Vagina (tissue), 2 donors: ENCODE measurements at regions not wholly inside any gene's neighbourhood (a gene's known extent, or its start where the extent isn't known, plus 50 kb on each side); places are given as distances from the start of the nearest gene placed in this dataset.

ENCODE experiments used
- DNase-seq, 2 donors: peaks; one replicate each; pipeline ENCODE4 v3.0.0-alpha.2; 2017; ENCODE audit errors: extremely low spot score in 2 of 2
- H3K27ac ChIP-seq: fragments of 200-600 bp; sonication (generic); one replicate; pipeline ENCODE4 v1.5.1; 2019
- H3K27me3 ChIP-seq: fragments of 200-600 bp; sonication (generic); one replicate; pipeline ENCODE4 v1.5.1; 2019
- H3K36me3 ChIP-seq, 2 donors: fragments of 200-600 bp; sonication (generic); one replicate each; pipeline ENCODE4 v1.5.1; 2017 to 2019
- H3K4me1 ChIP-seq: fragments of 200-600 bp; sonication (generic); one replicate; pipeline ENCODE4 v1.5.1; 2019
- H3K4me3 ChIP-seq, 2 donors: fragments of 200-600 bp; sonication (generic); 1 replicate in 1 of 2; 2 replicates in 1 of 2; pipeline ENCODE4 v1.5.1; 2016 to 2019
- H3K9me3 ChIP-seq: fragments of 200-600 bp; sonication (generic); one replicate; pipeline ENCODE4 v1.5.1; 2019
- POLR2A ChIP-seq, 2 donors: fragments of 450-650 bp; IDR thresholded peaks; one replicate each; pipeline ENCODE4 v1.6.1; 2017; ENCODE audit warnings: antibody characterized with exemption in 2 of 2, mild to moderate bottlenecking in 2 of 2, moderate library complexity in 2 of 2
- POLR2AphosphoS5 ChIP-seq, 2 donors: sonication (generic); formaldehyde crosslinking; IDR thresholded peaks; one replicate each; pipeline ENCODE4 v1.9.0; 2017; ENCODE audit warnings: antibody characterized with exemption in 2 of 2, mild to moderate bottlenecking in 2 of 2, low read depth in 1 of 2; ENCODE audit not compliant: insufficient read depth in 1 of 2
- intact Hi-C: fragments of 100-400 bp; cut with DNase I; formaldehyde crosslinking; loops from one replicate; pipeline ENCODE4 v1.15.1; 2023
- TF ChIP-seq, protein P1 (sequence below), 3 experiments: fragments of 450-650 bp in 2 of 3; fragments of 200-600 bp in 1 of 3; sonication (generic) in 1 of 3; IDR thresholded peaks; one replicate each; pipeline ENCODE4 v1.5.1; 2017 to 2019; ENCODE audit warnings: antibody characterized with exemption in 3 of 3, mild to moderate bottlenecking in 2 of 3, moderate library complexity in 2 of 3

DNA sequence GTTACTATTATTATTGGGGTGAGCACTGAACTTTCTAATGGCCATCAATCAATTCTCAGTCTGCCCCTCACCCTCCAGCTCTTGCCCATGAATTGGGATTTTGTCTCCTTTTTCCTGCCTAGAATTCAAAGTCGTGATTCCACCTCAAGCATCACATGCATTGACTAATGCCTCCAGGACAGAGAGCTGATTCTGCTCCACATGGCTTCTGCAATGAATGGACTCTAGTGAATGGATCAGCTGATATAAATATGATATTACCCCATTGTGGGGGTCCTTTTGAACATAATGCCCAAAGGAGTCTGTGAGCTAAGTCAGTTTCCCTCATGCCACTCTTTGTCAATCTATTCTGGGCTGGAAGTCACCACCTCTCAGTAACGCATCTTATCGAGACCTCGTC, 126.4 kb downstream of the OPN5 start:
- intact Hi-C loops: no loop called here
- TF ChIP-seq, protein P1, sequence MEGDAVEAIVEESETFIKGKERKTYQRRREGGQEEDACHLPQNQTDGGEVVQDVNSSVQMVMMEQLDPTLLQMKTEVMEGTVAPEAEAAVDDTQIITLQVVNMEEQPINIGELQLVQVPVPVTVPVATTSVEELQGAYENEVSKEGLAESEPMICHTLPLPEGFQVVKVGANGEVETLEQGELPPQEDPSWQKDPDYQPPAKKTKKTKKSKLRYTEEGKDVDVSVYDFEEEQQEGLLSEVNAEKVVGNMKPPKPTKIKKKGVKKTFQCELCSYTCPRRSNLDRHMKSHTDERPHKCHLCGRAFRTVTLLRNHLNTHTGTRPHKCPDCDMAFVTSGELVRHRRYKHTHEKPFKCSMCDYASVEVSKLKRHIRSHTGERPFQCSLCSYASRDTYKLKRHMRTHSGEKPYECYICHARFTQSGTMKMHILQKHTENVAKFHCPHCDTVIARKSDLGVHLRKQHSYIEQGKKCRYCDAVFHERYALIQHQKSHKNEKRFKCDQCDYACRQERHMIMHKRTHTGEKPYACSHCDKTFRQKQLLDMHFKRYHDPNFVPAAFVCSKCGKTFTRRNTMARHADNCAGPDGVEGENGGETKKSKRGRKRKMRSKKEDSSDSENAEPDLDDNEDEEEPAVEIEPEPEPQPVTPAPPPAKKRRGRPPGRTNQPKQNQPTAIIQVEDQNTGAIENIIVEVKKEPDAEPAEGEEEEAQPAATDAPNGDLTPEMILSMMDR (IDR thresholded peaks at IDR 0.05): no peak
- TF ChIP-seq POLR2AphosphoS5 (IDR thresholded peaks at IDR 0.05; ENCODE audit: insufficient read depth in 1 of 2, low read depth in 1 of 2) (no peak), POLR2A (IDR thresholded peaks at IDR 0.05) (no peak)
- no peaks in the 10 kb centered on the region for H3K27me3 ChIP-seq

DNA sequence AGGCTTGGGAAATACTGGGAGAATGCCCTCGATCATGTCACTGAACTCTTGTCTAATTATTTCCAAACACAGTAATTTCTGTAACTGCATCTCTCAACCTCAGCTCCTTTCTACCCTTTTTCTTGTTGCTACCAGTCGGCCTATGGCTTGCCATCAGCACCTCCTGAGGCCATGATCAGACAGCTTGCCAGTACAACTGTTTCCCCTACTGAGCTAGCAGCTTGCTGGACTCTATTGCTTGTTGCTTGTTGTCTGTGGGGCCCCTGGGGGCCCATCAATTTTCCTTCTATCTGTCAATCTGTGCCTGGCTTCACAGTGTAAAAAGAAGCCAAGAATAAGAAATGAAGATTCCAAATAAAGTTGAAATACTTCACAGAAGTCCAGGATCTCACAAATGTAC, 123.9 kb downstream of the OPN5 start:
- H3K36me3 ChIP-seq: no peaks in the 10 kb centered on the region
- DNase-seq: no peak
- no peak overlapping the region for H3K27ac ChIP-seq
- H3K4me1 ChIP-seq: no peaks in the 10 kb centered on the region
- TF ChIP-seq, protein P1 (IDR thresholded peaks at IDR 0.05): no peak
- TF ChIP-seq POLR2A (IDR thresholded peaks at IDR 0.05) (no peak), POLR2AphosphoS5 (IDR thresholded peaks at IDR 0.05; ENCODE audit: insufficient read depth in 1 of 2, low read depth in 1 of 2) (no peak)
- H3K4me3 ChIP-seq: no peak overlapping the region
- intact Hi-C loops: no loop called here
- no peaks in the 10 kb centered on the region for H3K27me3 ChIP-seq
- H3K9me3 ChIP-seq: no peaks in the 10 kb centered on the region

More for the DNA sequence above, 126.4 kb downstream of the OPN5 start:
- no peak overlapping the region for H3K27ac ChIP-seq
- no peaks in the 10 kb centered on the region for H3K9me3 ChIP-seq
- H3K4me3 ChIP-seq: no peak overlapping the region
- no peaks in the 10 kb centered on the region for H3K4me1 ChIP-seq
- no peaks in the 10 kb centered on the region for H3K36me3 ChIP-seq
- DNase-seq: no peak

DNA sequence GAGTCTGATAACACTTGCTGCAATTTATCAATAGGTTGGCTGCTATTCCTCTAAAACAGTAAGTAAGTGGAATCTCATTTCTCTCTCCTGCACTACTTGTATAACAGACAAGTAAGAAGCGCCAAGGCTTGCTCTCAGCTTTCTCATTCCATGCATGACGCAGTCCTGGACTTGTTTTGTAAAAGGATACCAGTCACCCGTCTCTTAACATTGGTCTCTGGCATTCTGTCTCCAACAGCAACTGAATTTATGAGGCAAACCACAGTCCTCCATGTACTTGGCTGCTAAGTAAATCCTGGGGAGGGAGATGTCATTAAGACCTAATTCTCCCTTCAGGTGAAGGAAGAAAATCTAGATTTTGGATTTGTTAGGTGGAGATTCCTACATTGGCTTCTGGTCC, 115.4 kb downstream of the OPN5 start:
- H3K4me1 ChIP-seq: no peaks in the 10 kb centered on the region
- TF ChIP-seq, protein P1 (IDR thresholded peaks at IDR 0.05): no peak
- TF ChIP-seq POLR2AphosphoS5 (IDR thresholded peaks at IDR 0.05; ENCODE audit: insufficient read depth in 1 of 2, low read depth in 1 of 2) (no peak), POLR2A (IDR thresholded peaks at IDR 0.05) (no peak)
- no peak for DNase-seq

DNA sequence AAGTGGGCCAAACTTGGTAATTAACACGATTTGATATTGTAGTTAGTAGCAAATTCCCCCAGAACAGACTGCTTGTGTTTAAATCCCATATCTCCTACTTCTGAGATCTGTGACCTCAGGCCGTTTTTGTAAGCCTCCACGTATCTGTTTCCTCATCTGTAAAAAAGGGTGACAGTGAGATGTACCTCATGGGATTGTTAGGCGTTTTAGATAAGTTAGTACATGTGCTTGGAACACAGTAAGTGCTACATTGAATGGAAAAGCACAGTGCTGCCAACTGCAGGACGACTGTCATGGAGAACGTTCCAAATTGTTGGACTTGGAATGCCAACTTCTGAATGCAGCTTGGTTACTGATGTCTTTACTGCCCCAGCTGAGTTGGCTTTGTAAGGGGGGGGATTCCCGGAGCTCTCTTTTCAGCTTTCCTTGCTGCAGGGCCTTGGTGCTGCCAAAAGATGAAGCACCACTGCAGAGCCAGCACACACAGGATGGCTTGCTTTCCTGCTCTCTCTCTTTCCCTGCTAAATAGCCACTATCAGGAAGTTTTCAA, 108.6 kb downstream of the OPN5 start:
- Histone ChIP-seq H3K9me3 (no peaks in the 10 kb centered on the region), H3K27ac (no peak overlapping the region), H3K27me3 (no peaks in the 10 kb centered on the region), H3K36me3 (no peaks in the 10 kb centered on the region), H3K4me3 (no peak overlapping the region), H3K4me1 (no peaks in the 10 kb centered on the region)
- intact Hi-C loops: no loop called here
- TF ChIP-seq, protein P1 (IDR thresholded peaks at IDR 0.05): no peak
- no peak for TF ChIP-seq POLR2A (IDR thresholded peaks at IDR 0.05)
- no peak for TF ChIP-seq POLR2AphosphoS5 (IDR thresholded peaks at IDR 0.05; ENCODE audit: insufficient read depth in 1 of 2, low read depth in 1 of 2)
- no peak for DNase-seq

More for the DNA sequence above, 115.4 kb downstream of the OPN5 start:
- H3K36me3 ChIP-seq: no peaks in the 10 kb centered on the region
- H3K27ac ChIP-seq: no peak overlapping the region
- H3K9me3 ChIP-seq: no peaks in the 10 kb centered on the region
- intact Hi-C loops: no loop called here
- H3K4me3 ChIP-seq: no peak overlapping the region
- no peaks in the 10 kb centered on the region for H3K27me3 ChIP-seq

DNA sequence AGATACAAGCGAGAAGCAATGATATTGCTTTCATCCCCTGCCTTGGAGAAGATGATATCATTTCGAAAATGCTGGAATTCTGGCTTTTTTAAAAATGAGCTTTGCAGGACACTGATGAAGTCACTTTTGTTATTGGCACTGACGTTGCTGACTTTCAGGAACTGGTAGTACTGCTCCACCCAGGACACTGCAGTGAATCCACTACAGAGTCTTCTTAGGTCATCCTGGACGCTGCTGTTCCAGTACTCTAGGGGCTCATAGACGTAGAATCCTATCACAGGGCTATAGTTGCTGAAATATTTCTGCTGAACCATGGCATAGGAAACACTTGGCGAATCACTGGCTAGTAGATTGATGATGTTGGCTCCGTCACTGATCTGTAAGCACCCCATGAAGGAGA, 97.2 kb downstream of the OPN5 start:
- TF ChIP-seq POLR2AphosphoS5 (IDR thresholded peaks at IDR 0.05; ENCODE audit: insufficient read depth in 1 of 2, low read depth in 1 of 2) (no peak), POLR2A (IDR thresholded peaks at IDR 0.05) (no peak)
- TF ChIP-seq, protein P1 (IDR thresholded peaks at IDR 0.05): no peak
- Histone ChIP-seq H3K27ac (no peak overlapping the region), H3K27me3 (no peaks in the 10 kb centered on the region), H3K36me3 (no peaks in the 10 kb centered on the region), H3K4me3 (no peak overlapping the region), H3K4me1 (no peaks in the 10 kb centered on the region), H3K9me3 (no peaks in the 10 kb centered on the region)
- intact Hi-C loops: no loop called here
- no peak for DNase-seq
